ENCODE measurements at regions not wholly inside any gene's neighbourhood (a gene's known extent, or its start where the extent isn't known, plus 50 kb on each side); places are given as distances from the start of the nearest gene placed in this dataset.
"Not testable (repeated sequence)": the region's sequence is repeated elsewhere in the genome, so short reads cannot be mapped to it uniquely, and the experiment has no call there.

GRCh38 chr9:135358552-135358940 is 121.0 kb upstream of the PPP1R26 start:
- no peaks in the 10 kb centered on the region for H3K36me3 ChIP-seq (ENCODE audit: control insufficient read depth, insufficient read depth, low read length)
- H3K9me3 ChIP-seq (ENCODE audit: control insufficient read depth, low read depth, low read length): no peaks in the 10 kb centered on the region
- no peak overlapping the region for H3K27ac ChIP-seq (ENCODE audit: low read length)
- H3K4me1 ChIP-seq (ENCODE audit: control insufficient read depth, insufficient read depth, low read length): no peaks in the 10 kb centered on the region
- H3K27me3 ChIP-seq (ENCODE audit: control insufficient read depth, insufficient read depth, low read length): no peaks in the 10 kb centered on the region
- no peak for DNase-seq
- H3K4me3 ChIP-seq (ENCODE audit: low read length): no peak overlapping the region
- WGBS (ENCODE audit: insufficient coverage, low lambda C conversion rate): no CpG with 5 or more reads among the region's 13 CpGs

GRCh38 chr9:135359764-135360163 is 119.8 kb upstream of the PPP1R26 start:
- no CpG with 5 or more reads among the region's 5 CpGs for WGBS (ENCODE audit: insufficient coverage, low lambda C conversion rate)
- no peak overlapping the region for H3K27ac ChIP-seq (ENCODE audit: low read length)
- H3K9me3 ChIP-seq (ENCODE audit: control insufficient read depth, low read depth, low read length): no peaks in the 10 kb centered on the region
- no peak for DNase-seq
- H3K4me1 ChIP-seq (ENCODE audit: control insufficient read depth, insufficient read depth, low read length): no peaks in the 10 kb centered on the region
- no peaks in the 10 kb centered on the region for H3K27me3 ChIP-seq (ENCODE audit: control insufficient read depth, insufficient read depth, low read length)
- no peaks in the 10 kb centered on the region for H3K36me3 ChIP-seq (ENCODE audit: control insufficient read depth, insufficient read depth, low read length)
- no peak overlapping the region for H3K4me3 ChIP-seq (ENCODE audit: low read length)

GRCh38 chr9:135360617-135361016 is 119.0 kb upstream of the PPP1R26 start:
- H3K36me3 ChIP-seq (ENCODE audit: control insufficient read depth, insufficient read depth, low read length): no peaks in the 10 kb centered on the region
- no peak for DNase-seq
- H3K27me3 ChIP-seq (ENCODE audit: control insufficient read depth, insufficient read depth, low read length): no peaks in the 10 kb centered on the region
- H3K9me3 ChIP-seq (ENCODE audit: control insufficient read depth, low read depth, low read length): no peaks in the 10 kb centered on the region
- no peak overlapping the region for H3K27ac ChIP-seq (ENCODE audit: low read length)
- WGBS (ENCODE audit: insufficient coverage, low lambda C conversion rate): no CpG with 5 or more reads among the region's 7 CpGs
- no peaks in the 10 kb centered on the region for H3K4me1 ChIP-seq (ENCODE audit: control insufficient read depth, insufficient read depth, low read length)
- no peak overlapping the region for H3K4me3 ChIP-seq (ENCODE audit: low read length)

- not testable (repeated sequence) for H3K27me3 ChIP-seq (ENCODE audit: control insufficient read depth, insufficient read depth, low read length); DNase-seq; H3K27ac ChIP-seq (ENCODE audit: low read length); H3K4me1 ChIP-seq (ENCODE audit: control insufficient read depth, insufficient read depth, low read length); H3K36me3 ChIP-seq (ENCODE audit: control insufficient read depth, insufficient read depth, low read length); H3K9me3 ChIP-seq (ENCODE audit: control insufficient read depth, low read depth, low read length); H3K4me3 ChIP-seq (ENCODE audit: low read length)
Measured at GRCh38 chr9:135361668-135362067, 117.9 kb upstream of the PPP1R26 start.

- Histone ChIP-seq H3K4me1 (ENCODE audit: control insufficient read depth, insufficient read depth, low read length) (no peaks in the 10 kb centered on the region), H3K9me3 (ENCODE audit: control insufficient read depth, low read depth, low read length) (no peaks in the 10 kb centered on the region), H3K27ac (ENCODE audit: low read length) (no peak overlapping the region), H3K36me3 (ENCODE audit: control insufficient read depth, insufficient read depth, low read length) (no peaks in the 10 kb centered on the region), H3K27me3 (ENCODE audit: control insufficient read depth, insufficient read depth, low read length) (no peaks in the 10 kb centered on the region), H3K4me3 (ENCODE audit: low read length) (no peak overlapping the region)
- no CpG with 5 or more reads among the region's 7 CpGs for WGBS (ENCODE audit: insufficient coverage, low lambda C conversion rate)
- peak in 1 of 2 donors; percentile 16 for DNase-seq
Measured at GRCh38 chr9:135363596-135363995, 116.0 kb upstream of the PPP1R26 start.

GRCh38 chr9:135365013-135365768 is 114.4 kb upstream of the PPP1R26 start:
- Histone ChIP-seq H3K4me1 (ENCODE audit: control insufficient read depth, insufficient read depth, low read length) (no peaks in the 10 kb centered on the region), H3K27ac (ENCODE audit: low read length) (no peak overlapping the region), H3K9me3 (ENCODE audit: control insufficient read depth, low read depth, low read length) (no peaks in the 10 kb centered on the region), H3K27me3 (ENCODE audit: control insufficient read depth, insufficient read depth, low read length) (peaks cover 3% of the 10 kb centered on the region), H3K36me3 (ENCODE audit: control insufficient read depth, insufficient read depth, low read length) (no peaks in the 10 kb centered on the region), H3K4me3 (ENCODE audit: low read length) (no peak overlapping the region)
- no peak for DNase-seq
- no CpG with 5 or more reads among the region's 10 CpGs for WGBS (ENCODE audit: insufficient coverage, low lambda C conversion rate)

- DNase-seq: no peak
- Histone ChIP-seq H3K27me3 (ENCODE audit: control insufficient read depth, insufficient read depth, low read length) (peaks cover 3% of the 10 kb centered on the region), H3K9me3 (ENCODE audit: control insufficient read depth, low read depth, low read length) (no peaks in the 10 kb centered on the region), H3K4me1 (ENCODE audit: control insufficient read depth, insufficient read depth, low read length) (no peaks in the 10 kb centered on the region), H3K27ac (ENCODE audit: low read length) (no peak overlapping the region), H3K4me3 (ENCODE audit: low read length) (no peak overlapping the region), H3K36me3 (ENCODE audit: control insufficient read depth, insufficient read depth, low read length) (no peaks in the 10 kb centered on the region)
- no CpG with 5 or more reads among the region's 3 CpGs for WGBS (ENCODE audit: insufficient coverage, low lambda C conversion rate)
Measured at GRCh38 chr9:135366104-135366503, 113.5 kb upstream of the PPP1R26 start.

GRCh38 chr9:135369412-135369990 is 110.1 kb upstream of the PPP1R26 start:
- no peak for DNase-seq
- Histone ChIP-seq H3K4me1 (ENCODE audit: control insufficient read depth, insufficient read depth, low read length) (no peaks in the 10 kb centered on the region), H3K4me3 (ENCODE audit: low read length) (no peak overlapping the region), H3K27me3 (ENCODE audit: control insufficient read depth, insufficient read depth, low read length) (peaks cover 3% of the 10 kb centered on the region), H3K9me3 (ENCODE audit: control insufficient read depth, low read depth, low read length) (no peaks in the 10 kb centered on the region), H3K36me3 (ENCODE audit: control insufficient read depth, insufficient read depth, low read length) (no peaks in the 10 kb centered on the region), H3K27ac (ENCODE audit: low read length) (no peak overlapping the region)
- no CpG with 5 or more reads among the region's 2 CpGs for WGBS (ENCODE audit: insufficient coverage, low lambda C conversion rate)

GRCh38 chr9:135370411-135371375 is 108.9 kb upstream of the PPP1R26 start:
- Histone ChIP-seq H3K4me3 (ENCODE audit: low read length) (no peak overlapping the region), H3K27ac (ENCODE audit: low read length) (no peak overlapping the region), H3K27me3 (ENCODE audit: control insufficient read depth, insufficient read depth, low read length) (peaks cover 3% of the 10 kb centered on the region), H3K4me1 (ENCODE audit: control insufficient read depth, insufficient read depth, low read length) (no peaks in the 10 kb centered on the region), H3K9me3 (ENCODE audit: control insufficient read depth, low read depth, low read length) (no peaks in the 10 kb centered on the region), H3K36me3 (ENCODE audit: control insufficient read depth, insufficient read depth, low read length) (no peaks in the 10 kb centered on the region)
- WGBS (ENCODE audit: insufficient coverage, low lambda C conversion rate): no CpG with 5 or more reads among the region's 33 CpGs
- no peak for DNase-seq

- H3K4me1 ChIP-seq (ENCODE audit: control insufficient read depth, insufficient read depth, low read length): no peaks in the 10 kb centered on the region
- DNase-seq: no peak
- no peaks in the 10 kb centered on the region for H3K36me3 ChIP-seq (ENCODE audit: control insufficient read depth, insufficient read depth, low read length)
- no peak overlapping the region for H3K27ac ChIP-seq (ENCODE audit: low read length)
- H3K9me3 ChIP-seq (ENCODE audit: control insufficient read depth, low read depth, low read length): no peaks in the 10 kb centered on the region
- WGBS (ENCODE audit: insufficient coverage, low lambda C conversion rate): no CpG with 5 or more reads among the region's 12 CpGs
- H3K27me3 ChIP-seq (ENCODE audit: control insufficient read depth, insufficient read depth, low read length): peaks cover 3% of the 10 kb centered on the region
- no peak overlapping the region for H3K4me3 ChIP-seq (ENCODE audit: low read length)
Measured at GRCh38 chr9:135371535-135371934, 108.0 kb upstream of the PPP1R26 start.

Data from large intestine (tissue), 3 donors.